IMR-90 (cell line): ENCODE measurements at regions not wholly inside any gene's neighbourhood (a gene's known extent, or its start where the extent isn't known, plus 50 kb on each side); places are given as distances from the start of the nearest gene placed in this dataset.
"Not testable (repeated sequence)": the region's sequence is repeated elsewhere in the genome, so short reads cannot be mapped to it uniquely, and the experiment has no call there.

Experiments used
- ATAC-seq: fragments of 200-7000 bp; cut with Tn5 transposase; 2 replicates; pipeline ENCODE4 v1.9.1; 2020; ENCODE audit warnings: low read depth, mild to moderate bottlenecking, moderate library complexity
- BruUV-seq: library from RNA; stranded (reverse); fragments of 400-500 nt; replicated peaks from 2 replicates; lab custom pipeline; 2021; lab: Mats Ljungman, UMichigan
- CTCF ChIA-PET: fragments of 300-600 bp; formaldehyde crosslinking; extraction: SDS; loops from one replicate; lab custom pipeline; 2021; ENCODE audit warnings: antibody characterized with exemption; lab: Yijun Ruan, JAX
- POLR2A ChIA-PET: fragments of 300-600 bp; sonication (Branson Sonifier 250); formaldehyde crosslinking; loops from one replicate; lab custom pipeline; 2022; ENCODE audit warnings: antibody characterized with exemption; ENCODE audit not compliant: unreplicated experiment; lab: Charles Lee
- DNase-seq: peaks from one replicate; pipeline ENCODE4 v3.0.0; 2013
- H2AFZ ChIP-seq: replicated peaks from 2 replicates; pipeline ENCODE3; 2013; ENCODE audit warnings: low read length, mild to moderate bottlenecking; ENCODE audit not compliant: poor library complexity
- H2AK5ac ChIP-seq: 2 replicates; pipeline ENCODE4 v1.6.1; 2013; ENCODE audit warnings: low read depth, low read length, inconsistent platforms
- H2AK9ac ChIP-seq: replicated peaks from 2 replicates; pipeline ENCODE3; 2013; ENCODE audit warnings: mild to moderate bottlenecking, low read depth, low read length, moderate library complexity; ENCODE audit not compliant: poor library complexity
- H2BK120ac ChIP-seq: 2 replicates; pipeline ENCODE4 v1.6.1; 2013; ENCODE audit warnings: low read depth, low read length, inconsistent platforms
- H2BK15ac ChIP-seq: 3 replicates; pipeline ENCODE4 v1.6.1; 2013; ENCODE audit warnings: low read depth, low read length, inconsistent platforms
- H2BK20ac ChIP-seq: 2 replicates; pipeline ENCODE4 v1.6.1; 2013; ENCODE audit warnings: low read depth, mild to moderate bottlenecking, inconsistent platforms, low read length, moderate library complexity
- H2BK5ac ChIP-seq: 2 replicates; pipeline ENCODE4 v1.6.1; 2013; ENCODE audit warnings: mild to moderate bottlenecking, low read depth, low read length, inconsistent platforms; ENCODE audit not compliant: poor library complexity, severe bottlenecking
- H3K14ac ChIP-seq: replicated peaks from 2 replicates; pipeline ENCODE4 v1.6.1; 2013; ENCODE audit warnings: low read depth, low read length, inconsistent platforms
- H3K18ac ChIP-seq: 2 replicates; pipeline ENCODE4 v1.6.1; 2013; ENCODE audit warnings: low read depth, low read length, control low read depth
- H3K23ac ChIP-seq: 2 replicates; pipeline ENCODE4 v1.6.1; 2013; ENCODE audit warnings: low read depth, low read length, inconsistent platforms
- H3K27ac ChIP-seq: 2 replicates; pipeline ENCODE4 v1.5.1; 2013; ENCODE audit warnings: mild to moderate bottlenecking, control low read depth, low read length; ENCODE audit not compliant: insufficient read depth
- H3K27me3 ChIP-seq: 2 replicates; pipeline ENCODE4 v1.6.1; 2013; ENCODE audit warnings: low read length; ENCODE audit not compliant: control insufficient read depth, insufficient read depth
- H3K36me3 ChIP-seq: 2 replicates; pipeline ENCODE4 v1.6.1; 2013; ENCODE audit warnings: low read length, mixed read lengths; ENCODE audit not compliant: control insufficient read depth, insufficient read depth
- H3K4ac ChIP-seq: 2 replicates; pipeline ENCODE4 v1.6.1; 2013; ENCODE audit warnings: low read depth, low read length, inconsistent platforms
- H3K4me1 ChIP-seq: 2 replicates; pipeline ENCODE4 v1.6.1; 2013; ENCODE audit warnings: low read length, mixed read lengths; ENCODE audit not compliant: control insufficient read depth, insufficient read depth
- H3K4me2 ChIP-seq: 2 replicates; pipeline ENCODE4 v1.6.1; 2013; ENCODE audit warnings: low read depth, mild to moderate bottlenecking, control low read depth, low read length, moderate library complexity
- H3K4me3 ChIP-seq: 2 replicates; pipeline ENCODE4 v1.5.1; 2013; ENCODE audit warnings: low read depth, mild to moderate bottlenecking, control low read depth, low read length, moderate library complexity; ENCODE audit not compliant: insufficient read depth
- H3K56ac ChIP-seq: 2 replicates; pipeline ENCODE4 v1.6.1; 2013; ENCODE audit warnings: low read length, inconsistent platforms; ENCODE audit not compliant: insufficient read depth; ENCODE audit errors: extremely low read depth
- H3K79me1 ChIP-seq, 2 experiments: 2 replicates each; pipeline ENCODE4 v1.6.1; 2013; ENCODE audit warnings: low read length in 2 of 2, inconsistent platforms in 1 of 2, low read depth in 1 of 2
- H3K9ac ChIP-seq: 2 replicates; pipeline ENCODE4 v1.6.1; 2013; ENCODE audit warnings: low read depth, low read length, control low read depth
- H3K9me1 ChIP-seq: 2 replicates; pipeline ENCODE4 v1.6.1; 2013; ENCODE audit warnings: low read length, inconsistent platforms; ENCODE audit not compliant: insufficient read depth
- H3K9me3 ChIP-seq: 2 replicates; pipeline ENCODE4 v1.6.1; 2013; ENCODE audit warnings: low read length; ENCODE audit not compliant: control insufficient read depth, insufficient read depth
- H4K20me1 ChIP-seq: 2 replicates; pipeline ENCODE4 v1.6.1; 2013; ENCODE audit warnings: low read length, inconsistent platforms; ENCODE audit not compliant: insufficient read depth
- H4K5ac ChIP-seq: 2 replicates; pipeline ENCODE4 v1.6.1; 2013; ENCODE audit warnings: mild to moderate bottlenecking, low read depth, low read length, control low read depth
- H4K8ac ChIP-seq, 2 experiments: 2 replicates each; pipeline ENCODE4 v1.6.1; 2013; ENCODE audit warnings: low read depth in 2 of 2, low read length in 2 of 2, control low read depth in 1 of 2, inconsistent platforms in 1 of 2
- H4K91ac ChIP-seq: 2 replicates; pipeline ENCODE4 v1.6.1; 2013; ENCODE audit warnings: low read depth, low read length, inconsistent platforms; ENCODE audit not compliant: insufficient read depth
- WGBS, 2 experiments: methylation state at CpG; one replicate each; pipeline versions ENCODE4 v1.1.5 to v1.1.7; 2013; ENCODE audit warnings: missing lambda C conversion rate in 2 of 2; ENCODE audit not compliant: insufficient read length in 1 of 2; ENCODE audit errors: extremely low coverage in 2 of 2; 5-methylcytosine and 5-hydroxymethylcytosine counted together
- dilution Hi-C: fragments of 300-500 bp; cut with HindIII; formaldehyde crosslinking; loops from one replicate; pipeline ENCODE4 v1.14.3; 2018; ENCODE audit warnings: low sequenced_read_pairs; ENCODE audit not compliant: unreplicated experiment
- in situ Hi-C: fragments of 300-500 bp; cut with MboI; formaldehyde crosslinking; loops from 3 replicates; pipeline ENCODE4 v1.14.3; 2019; ENCODE audit warnings: low sequenced_read_pairs, inconsistent platforms, mixed read lengths
- intact Hi-C: fragments of 100-400 bp; cut with micrococcal nuclease; formaldehyde crosslinking; loops from 2 replicates; pipeline ENCODE4 v1.10.0; 2022

- H3K9me3 ChIP-seq, H3K4me3 ChIP-seq, H2AFZ ChIP-seq, H3K4me2 ChIP-seq, H2BK20ac ChIP-seq, H3K27me3 ChIP-seq, intact Hi-C loops, H3K36me3 ChIP-seq, ATAC-seq, POLR2A ChIA-PET, H2BK120ac ChIP-seq, H3K18ac ChIP-seq, H3K4ac ChIP-seq, CTCF ChIA-PET, H3K79me1 ChIP-seq, H3K9ac ChIP-seq, H2AK9ac ChIP-seq, H2BK5ac ChIP-seq, H3K14ac ChIP-seq, H2BK15ac ChIP-seq, H3K56ac ChIP-seq, H3K23ac ChIP-seq, H4K91ac ChIP-seq, H4K8ac ChIP-seq, H3K4me1 ChIP-seq, H3K9me1 ChIP-seq, BruUV-seq, H4K20me1 ChIP-seq, dilution Hi-C loops, DNase-seq, H3K27ac ChIP-seq, H4K5ac ChIP-seq, H2AK5ac ChIP-seq, in situ Hi-C loops: not testable (repeated sequence)
- WGBS, 2 experiments, result no CpG with 5 or more reads among the region's 1 CpG
Measured at GRCh38 chr2:89061174-89061573, 369.7 kb downstream of the RPIA start.

DNA sequence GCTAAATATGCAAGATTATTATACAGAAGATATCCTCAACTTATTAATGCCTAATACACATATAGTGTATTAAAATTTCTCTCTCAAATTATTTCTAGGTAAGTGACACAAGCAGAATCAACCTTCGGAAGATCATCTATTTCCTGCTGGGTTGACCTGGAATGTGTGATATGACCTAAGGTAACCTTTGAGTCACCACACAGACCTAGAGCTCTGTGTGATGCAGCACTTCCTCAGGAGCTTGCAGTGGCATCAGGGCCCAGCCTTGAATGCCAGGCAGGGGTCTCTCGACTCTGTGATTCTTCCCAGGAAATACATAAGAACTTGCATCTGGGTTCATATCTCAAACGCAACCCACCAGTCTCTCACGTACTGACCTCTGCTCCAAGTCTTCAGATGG is 385.3 kb downstream of the RPIA start:
- DNase-seq, in situ Hi-C loops, dilution Hi-C loops, H4K8ac ChIP-seq, POLR2A ChIA-PET, H3K9ac ChIP-seq, H2AK5ac ChIP-seq, H3K36me3 ChIP-seq, H3K9me1 ChIP-seq, H3K56ac ChIP-seq, H2AFZ ChIP-seq, H3K4me3 ChIP-seq, H3K79me1 ChIP-seq, H3K4ac ChIP-seq, BruUV-seq, H3K23ac ChIP-seq, H4K91ac ChIP-seq, H3K14ac ChIP-seq, H3K27ac ChIP-seq, H3K4me1 ChIP-seq, H2AK9ac ChIP-seq, H3K27me3 ChIP-seq, H2BK120ac ChIP-seq, H3K9me3 ChIP-seq, CTCF ChIA-PET, H3K4me2 ChIP-seq, ATAC-seq, H4K20me1 ChIP-seq, intact Hi-C loops, H4K5ac ChIP-seq, H3K18ac ChIP-seq, H2BK15ac ChIP-seq, H2BK5ac ChIP-seq, H2BK20ac ChIP-seq: not testable (repeated sequence)
- WGBS, 2 experiments, result no CpG with 5 or more reads among the region's 4 CpGs
